Neural crest cell (in vitro differentiated cells): ENCODE measurements at regions not wholly inside any gene's neighbourhood (a gene's known extent, or its start where the extent isn't known, plus 50 kb on each side); places are given as distances from the start of the nearest gene placed in this dataset.
"Not testable (repeated sequence)": the region's sequence is repeated elsewhere in the genome, so short reads cannot be mapped to it uniquely, and the experiment has no call there.

Experiments
- DNase-seq: peaks from one replicate; pipeline ENCODE4 v3.0.0; 2021; ENCODE audit warnings: low read depth, mixed read lengths, low spot score
- H3K27ac Mint-ChIP-seq: one replicate; pipeline ENCODE4 v1.8.0; 2021; ENCODE audit warnings: mild to moderate bottlenecking, mixed read lengths; ENCODE audit not compliant: unreplicated experiment
- H3K27me3 Mint-ChIP-seq: 2 replicates; pipeline ENCODE4 v1.8.0; 2021; ENCODE audit warnings: low read depth, mild to moderate bottlenecking, mixed read lengths
- H3K36me3 Mint-ChIP-seq: 2 replicates; pipeline ENCODE4 v1.8.0; 2021; ENCODE audit warnings: low read depth, mild to moderate bottlenecking, mixed read lengths
- H3K4me1 Mint-ChIP-seq: 2 replicates; pipeline ENCODE4 v1.8.0; 2021; ENCODE audit warnings: mixed read lengths
- H3K4me3 Mint-ChIP-seq: one replicate; pipeline ENCODE4 v1.8.0; 2021; ENCODE audit warnings: mild to moderate bottlenecking, mixed read lengths
- H3K9me3 Mint-ChIP-seq: 2 replicates; pipeline ENCODE4 v1.8.0; 2021; ENCODE audit warnings: mixed read lengths
- CTCF ChIP-seq: fragments of 200-600 bp; sonication (generic); conservative IDR thresholded peaks from 2 replicates; pipeline ENCODE4 v1.5.0; 2021; ENCODE audit warnings: antibody characterized with exemption, mild to moderate bottlenecking

GRCh38 chr15:77930907-77931306 is 146.6 kb downstream of the TBC1D2B start:
- H3K27me3 Mint-ChIP-seq, H3K4me1 Mint-ChIP-seq, H3K27ac Mint-ChIP-seq, DNase-seq, H3K36me3 Mint-ChIP-seq, H3K9me3 Mint-ChIP-seq, H3K4me3 Mint-ChIP-seq: not testable (repeated sequence)

- not testable (repeated sequence) for H3K27me3 Mint-ChIP-seq, H3K27ac Mint-ChIP-seq, H3K4me1 Mint-ChIP-seq, DNase-seq, H3K9me3 Mint-ChIP-seq, H3K36me3 Mint-ChIP-seq, H3K4me3 Mint-ChIP-seq
Observed at GRCh38 chr15:77930490-77930889, 147.0 kb downstream of the TBC1D2B start.

GRCh38 chr15:77926789-77927188 is 150.7 kb downstream of the TBC1D2B start:
- not testable (repeated sequence) for H3K9me3 Mint-ChIP-seq, H3K27me3 Mint-ChIP-seq, DNase-seq, H3K4me3 Mint-ChIP-seq, H3K27ac Mint-ChIP-seq, H3K4me1 Mint-ChIP-seq, H3K36me3 Mint-ChIP-seq

- not testable (repeated sequence) for H3K4me3 Mint-ChIP-seq, H3K36me3 Mint-ChIP-seq, H3K27ac Mint-ChIP-seq, H3K9me3 Mint-ChIP-seq, H3K27me3 Mint-ChIP-seq, DNase-seq, H3K4me1 Mint-ChIP-seq
Observed at GRCh38 chr15:77926296-77926695, 151.2 kb downstream of the TBC1D2B start.

- H3K9me3 Mint-ChIP-seq, H3K27me3 Mint-ChIP-seq, H3K4me1 Mint-ChIP-seq, H3K36me3 Mint-ChIP-seq, H3K27ac Mint-ChIP-seq, H3K4me3 Mint-ChIP-seq, DNase-seq: not testable (repeated sequence)
Observed at GRCh38 chr15:77925101-77925500, 152.4 kb downstream of the TBC1D2B start.

GRCh38 chr15:77921664-77922063 is 155.8 kb downstream of the TBC1D2B start:
- Mint-ChIP-seq H3K27ac (no peak overlapping the region), H3K27me3 (no peaks in the 10 kb centered on the region), H3K4me3 (no peak overlapping the region), H3K36me3 (no peaks in the 10 kb centered on the region), H3K4me1 (no peaks in the 10 kb centered on the region), H3K9me3 (peaks cover 1% of the 10 kb centered on the region)
- TF ChIP-seq CTCF, result no peak
- no peak for DNase-seq

GRCh38 chr15:77916966-77917635 is 160.4 kb downstream of the TBC1D2B start:
- H3K4me1 Mint-ChIP-seq, H3K27ac Mint-ChIP-seq, DNase-seq, H3K36me3 Mint-ChIP-seq, H3K9me3 Mint-ChIP-seq, H3K27me3 Mint-ChIP-seq, H3K4me3 Mint-ChIP-seq: not testable (repeated sequence)

- H3K27me3 Mint-ChIP-seq, H3K4me1 Mint-ChIP-seq, H3K4me3 Mint-ChIP-seq, H3K36me3 Mint-ChIP-seq, H3K27ac Mint-ChIP-seq, DNase-seq, H3K9me3 Mint-ChIP-seq: not testable (repeated sequence)
Observed at GRCh38 chr15:77915961-77916330, 161.6 kb downstream of the TBC1D2B start.

- DNase-seq, result no peak
- no peak overlapping the region for H3K27ac Mint-ChIP-seq
- TF ChIP-seq CTCF, result no peak
Observed at GRCh38 chr15:77915261-77915960, 162.1 kb downstream of the TBC1D2B start.

GRCh38 chr15:77914531-77914930 is 163.0 kb downstream of the TBC1D2B start:
- not testable (repeated sequence) for H3K4me3 Mint-ChIP-seq, H3K27me3 Mint-ChIP-seq, H3K27ac Mint-ChIP-seq, H3K36me3 Mint-ChIP-seq, H3K9me3 Mint-ChIP-seq, H3K4me1 Mint-ChIP-seq, DNase-seq

More at GRCh38 chr15:77915261-77915960, 162.1 kb downstream of the TBC1D2B start:
- Mint-ChIP-seq H3K4me3 (no peak overlapping the region), H3K36me3 (no peaks in the 10 kb centered on the region), H3K9me3 (no peaks in the 10 kb centered on the region), H3K27me3 (peaks cover 3% of the 10 kb centered on the region), H3K4me1 (no peaks in the 10 kb centered on the region)
